ENCODE measurements at regions not wholly inside any gene's neighbourhood (a gene's known extent, or its start where the extent isn't known, plus 50 kb on each side); places are given as distances from the start of the nearest gene placed in this dataset.

- TF ChIP-seq CTCF (IDR thresholded peaks at IDR 0.05) = no peak
- TF ChIP-seq POLR2A (IDR thresholded peaks at IDR 0.05) = no peak
- intact Hi-C loops (cut with DNase I; ENCODE audit: low total_unique reads) = no loop called here
- DNase-seq = no peak
- Histone ChIP-seq H3K4me3 (no peak overlapping the region), H3K4me1 (no peaks in the 10 kb centered on the region), H3K27me3 (no peaks in the 10 kb centered on the region), H3K9me3 (no peaks in the 10 kb centered on the region), H3K36me3 (ENCODE audit: low read depth, missing control alignments) (no peaks in the 10 kb centered on the region), H3K27ac (no peak overlapping the region)
- WGBS, 2 donors = 45 to 47% methylated on average over 8 of the region's 8 CpGs
Measured at GRCh38 chr6:55678330-55679224, 99.6 kb upstream of the HMGCLL1 start.

- Histone ChIP-seq H3K36me3 (ENCODE audit: low read depth, missing control alignments) (no peaks in the 10 kb centered on the region), H3K9me3 (no peaks in the 10 kb centered on the region), H3K27me3 (no peaks in the 10 kb centered on the region), H3K4me1 (no peaks in the 10 kb centered on the region), H3K4me3 (no peak overlapping the region), H3K27ac (no peak overlapping the region)
- DNase-seq = no peak
- WGBS, 2 donors = 95 to 96% methylated on average over 5 of the region's 5 CpGs
- TF ChIP-seq POLR2A (IDR thresholded peaks at IDR 0.05) = no peak
- no peak for TF ChIP-seq CTCF (IDR thresholded peaks at IDR 0.05)
- intact Hi-C loops (cut with DNase I; ENCODE audit: low total_unique reads) = no loop called here
Measured at GRCh38 chr6:55676736-55677135, 97.7 kb upstream of the HMGCLL1 start.

GRCh38 chr6:55675941-55676340 is 96.9 kb upstream of the HMGCLL1 start:
- no peak for DNase-seq
- Histone ChIP-seq H3K9me3 (no peaks in the 10 kb centered on the region), H3K36me3 (ENCODE audit: low read depth, missing control alignments) (no peaks in the 10 kb centered on the region), H3K4me1 (no peaks in the 10 kb centered on the region), H3K4me3 (no peak overlapping the region), H3K27ac (no peak overlapping the region), H3K27me3 (no peaks in the 10 kb centered on the region)
- intact Hi-C loops (cut with DNase I; ENCODE audit: low total_unique reads) = no loop called here
- TF ChIP-seq CTCF (IDR thresholded peaks at IDR 0.05) (no peak), POLR2A (IDR thresholded peaks at IDR 0.05) (no peak)

- no peaks in the 10 kb centered on the region for H3K27me3 ChIP-seq
- H3K9me3 ChIP-seq = no peaks in the 10 kb centered on the region
- no peak overlapping the region for H3K27ac ChIP-seq
- H3K4me3 ChIP-seq = no peak overlapping the region
- 28 to 29% methylated on average over 1 of the region's 1 CpG for WGBS, 2 donors
- intact Hi-C loops (cut with DNase I; ENCODE audit: low total_unique reads) = no loop called here
- H3K36me3 ChIP-seq (ENCODE audit: low read depth, missing control alignments) = no peaks in the 10 kb centered on the region
- no peaks in the 10 kb centered on the region for H3K4me1 ChIP-seq
- TF ChIP-seq CTCF (IDR thresholded peaks at IDR 0.05) = no peak
- no peak for TF ChIP-seq POLR2A (IDR thresholded peaks at IDR 0.05)
- no peak for DNase-seq
Measured at GRCh38 chr6:55674672-55675071, 95.7 kb upstream of the HMGCLL1 start.
